HUES64 (cell line): ENCODE measurements at regions not wholly inside any gene's neighbourhood (a gene's known extent, or its start where the extent isn't known, plus 50 kb on each side); places are given as distances from the start of the nearest gene placed in this dataset.

Experiments
- H3K27ac ChIP-seq: 2 replicates; pipeline ENCODE4 v1.7.0; 2013; ENCODE audit warnings: low read depth, low read length, inconsistent platforms
- H3K27me3 ChIP-seq: 2 replicates; pipeline ENCODE4 v1.6.1; 2013; ENCODE audit warnings: mild to moderate bottlenecking, low read length; ENCODE audit not compliant: insufficient read depth
- H3K36me3 ChIP-seq: 2 replicates; pipeline ENCODE4 v1.6.1; 2013; ENCODE audit warnings: mild to moderate bottlenecking, low read length; ENCODE audit not compliant: insufficient read depth
- H3K4me1 ChIP-seq: 2 replicates; pipeline ENCODE4 v1.6.1; 2013; ENCODE audit warnings: mild to moderate bottlenecking, low read length, moderate library complexity; ENCODE audit not compliant: insufficient read depth
- H3K4me3 ChIP-seq: 2 replicates; pipeline ENCODE4 v1.5.1; 2013; ENCODE audit warnings: mild to moderate bottlenecking, low read length, moderate library complexity
- H3K9ac ChIP-seq: 2 replicates; pipeline ENCODE4 v1.6.1; 2013; ENCODE audit warnings: mild to moderate bottlenecking, low read depth, low read length
- H3K9me3 ChIP-seq: 2 replicates; pipeline ENCODE4 v1.6.1; 2013; ENCODE audit warnings: low read depth, low read length; ENCODE audit not compliant: insufficient read depth
- WGBS: fragments of 150-250, 120-280 bp; methylation state at CpG from one replicate; pipeline ENCODE4 v1.1.7; 2013; ENCODE audit warnings: missing lambda C conversion rate; 5-methylcytosine and 5-hydroxymethylcytosine counted together

DNA sequence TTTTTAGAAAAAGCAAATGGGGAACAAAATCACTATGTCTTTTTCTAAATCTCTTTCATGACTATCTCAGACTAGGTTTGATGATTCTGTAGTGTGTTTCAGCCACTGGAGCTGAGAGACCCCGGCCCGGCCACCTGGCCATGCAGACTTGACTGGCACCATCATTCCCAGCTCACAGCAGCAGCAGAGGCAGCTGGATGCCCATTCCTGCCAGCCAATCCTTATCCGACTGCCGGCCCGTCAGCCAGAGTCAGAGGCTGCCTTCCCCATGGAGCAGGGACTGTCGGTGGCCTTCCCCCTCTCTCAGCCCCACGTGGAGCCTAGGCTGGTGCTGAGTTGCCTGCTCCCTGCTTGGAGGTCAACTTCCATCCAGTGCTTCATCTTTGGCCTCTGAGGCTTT is 56.0 kb upstream of the WSB1 start:
- Histone ChIP-seq H3K9me3 (no peaks in the 10 kb centered on the region), H3K27me3 (no peaks in the 10 kb centered on the region), H3K4me1 (0 out of 2 replicates have a peak, but pooled peaks cover 2% of the 10 kb centered on the region), H3K27ac (no peak overlapping the region), H3K9ac (no peak overlapping the region), H3K4me3 (no peak overlapping the region), H3K36me3 (no peaks in the 10 kb centered on the region)
- 85% methylated on average over 7 of the region's 7 CpGs for WGBS

DNA sequence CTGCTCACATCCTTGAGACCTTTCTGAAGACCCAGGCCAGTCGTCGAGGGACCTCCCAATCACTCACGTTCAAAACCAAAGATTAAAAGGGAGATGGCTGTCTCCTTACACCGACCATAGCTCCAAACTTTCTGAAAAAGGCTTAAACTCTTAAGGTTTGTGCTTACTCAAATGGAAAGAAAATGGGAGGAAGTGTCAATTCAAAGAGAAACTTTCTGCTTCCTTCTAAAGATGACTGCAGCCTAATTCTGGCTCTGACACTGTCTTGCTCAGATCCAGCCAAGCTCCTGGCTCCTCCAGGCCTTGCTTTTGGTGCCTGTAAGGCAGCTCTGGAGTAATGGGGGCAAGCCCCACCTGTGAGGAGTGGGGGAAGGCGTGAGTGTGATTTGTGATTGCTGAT is 54.9 kb upstream of the WSB1 start:
- no peak overlapping the region for H3K9ac ChIP-seq
- WGBS, result 96% methylated on average over 4 of the region's 5 CpGs
- H3K4me3 ChIP-seq, result no peak overlapping the region
- no peaks in the 10 kb centered on the region for H3K9me3 ChIP-seq
- H3K36me3 ChIP-seq, result no peaks in the 10 kb centered on the region
- H3K4me1 ChIP-seq, result 0 out of 2 replicates have a peak, but pooled peaks cover 3% of the 10 kb centered on the region
- no peak overlapping the region for H3K27ac ChIP-seq
- H3K27me3 ChIP-seq, result no peaks in the 10 kb centered on the region

DNA sequence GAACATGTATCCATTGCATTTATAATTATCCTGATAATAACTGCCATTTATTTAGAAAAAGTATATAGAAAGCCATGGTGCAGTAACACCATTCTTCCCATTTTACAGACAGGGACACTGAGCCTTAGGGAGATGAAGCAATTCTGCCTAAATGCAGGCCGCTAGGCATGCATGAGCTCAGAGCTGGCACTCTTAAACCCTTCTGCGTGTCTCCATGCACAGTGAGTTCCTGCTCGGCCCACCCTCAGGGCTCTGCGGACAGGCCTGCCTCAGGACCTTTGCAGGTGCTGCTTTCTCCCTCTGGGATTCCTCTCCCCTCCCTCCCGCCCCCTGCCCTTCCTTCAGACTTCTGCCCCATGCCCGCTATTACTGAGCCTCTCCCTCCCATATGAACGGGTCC is 54.3 kb upstream of the WSB1 start:
- WGBS, result 92% methylated on average over 6 of the region's 7 CpGs
- no peak overlapping the region for H3K9ac ChIP-seq
- peaks cover 6% of the 10 kb centered on the region; the same call in 1 of the 2 replicates for H3K4me1 ChIP-seq
- H3K9me3 ChIP-seq, result no peaks in the 10 kb centered on the region
- no peaks in the 10 kb centered on the region for H3K36me3 ChIP-seq
- H3K27ac ChIP-seq, result no peak overlapping the region
- no peak overlapping the region for H3K4me3 ChIP-seq
- no peaks in the 10 kb centered on the region for H3K27me3 ChIP-seq

DNA sequence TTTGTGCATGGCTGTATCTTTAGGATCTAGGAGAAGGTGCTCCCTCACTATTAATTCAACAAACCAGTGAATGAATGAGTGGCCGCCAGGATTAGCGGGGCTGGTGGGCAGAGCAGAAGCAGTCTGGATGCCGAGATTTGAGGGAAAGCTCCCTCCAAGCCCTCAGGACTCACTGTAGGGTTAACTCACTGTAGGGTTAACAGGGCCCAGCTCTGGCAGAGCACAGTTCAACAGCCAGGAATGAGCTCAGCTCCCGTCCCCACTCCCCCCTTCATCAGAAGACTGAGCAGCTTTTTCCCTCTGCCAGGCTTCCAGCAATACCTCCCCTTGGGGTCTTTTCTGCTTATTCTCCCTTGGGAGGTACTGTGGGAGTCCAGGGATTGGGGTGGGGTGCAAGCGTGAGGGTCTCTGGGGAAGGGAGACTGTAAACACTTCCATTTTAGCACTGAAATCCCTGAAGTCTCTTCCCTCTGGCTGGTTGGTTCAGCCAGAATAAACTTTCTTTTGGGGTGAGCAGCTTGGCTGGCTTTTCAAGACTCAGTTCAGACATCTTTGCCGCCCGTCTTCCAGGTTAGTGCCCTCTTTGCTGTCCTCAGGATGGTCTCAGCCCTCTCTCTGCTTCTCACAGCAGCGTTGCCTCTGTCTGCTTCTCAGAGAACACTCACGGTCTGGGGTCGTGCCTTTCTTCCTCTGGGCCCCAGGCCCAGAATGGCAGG is 53.7 kb upstream of the WSB1 start:
- WGBS, result 89% methylated on average over 9 of the region's 10 CpGs
- Histone ChIP-seq H3K36me3 (no peaks in the 10 kb centered on the region), H3K4me3 (no peak overlapping the region), H3K9ac (no peak overlapping the region), H3K27me3 (no peaks in the 10 kb centered on the region), H3K27ac (no peak overlapping the region), H3K9me3 (no peaks in the 10 kb centered on the region), H3K4me1 (peaks cover 12% of the 10 kb centered on the region; the same call in 1 of the 2 replicates)

DNA sequence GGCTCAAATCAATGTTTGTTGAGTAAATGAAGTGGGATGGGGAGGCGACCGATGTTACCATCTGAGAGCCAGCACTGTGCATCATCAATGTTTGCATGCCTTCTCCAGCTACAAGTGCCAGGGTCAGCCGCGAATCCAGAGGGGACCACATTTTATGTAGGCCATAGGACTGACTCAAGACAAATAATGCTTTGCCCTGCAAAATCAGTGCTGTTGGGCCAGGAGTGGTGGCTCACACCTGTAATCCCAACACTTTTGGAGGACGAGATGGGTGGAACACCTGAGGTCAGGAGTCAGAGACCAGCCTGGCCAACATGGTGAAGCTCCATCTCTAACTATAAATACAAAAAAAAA is 53.1 kb upstream of the WSB1 start:
- H3K36me3 ChIP-seq, result no peaks in the 10 kb centered on the region
- H3K27ac ChIP-seq, result no peak overlapping the region
- no peaks in the 10 kb centered on the region for H3K27me3 ChIP-seq
- no peaks in the 10 kb centered on the region for H3K9me3 ChIP-seq
- 93% methylated on average over 5 of the region's 5 CpGs for WGBS
- H3K4me1 ChIP-seq, result peaks cover 12% of the 10 kb centered on the region; the same call in 1 of the 2 replicates
- no peak overlapping the region for H3K9ac ChIP-seq
- no peak overlapping the region for H3K4me3 ChIP-seq

DNA sequence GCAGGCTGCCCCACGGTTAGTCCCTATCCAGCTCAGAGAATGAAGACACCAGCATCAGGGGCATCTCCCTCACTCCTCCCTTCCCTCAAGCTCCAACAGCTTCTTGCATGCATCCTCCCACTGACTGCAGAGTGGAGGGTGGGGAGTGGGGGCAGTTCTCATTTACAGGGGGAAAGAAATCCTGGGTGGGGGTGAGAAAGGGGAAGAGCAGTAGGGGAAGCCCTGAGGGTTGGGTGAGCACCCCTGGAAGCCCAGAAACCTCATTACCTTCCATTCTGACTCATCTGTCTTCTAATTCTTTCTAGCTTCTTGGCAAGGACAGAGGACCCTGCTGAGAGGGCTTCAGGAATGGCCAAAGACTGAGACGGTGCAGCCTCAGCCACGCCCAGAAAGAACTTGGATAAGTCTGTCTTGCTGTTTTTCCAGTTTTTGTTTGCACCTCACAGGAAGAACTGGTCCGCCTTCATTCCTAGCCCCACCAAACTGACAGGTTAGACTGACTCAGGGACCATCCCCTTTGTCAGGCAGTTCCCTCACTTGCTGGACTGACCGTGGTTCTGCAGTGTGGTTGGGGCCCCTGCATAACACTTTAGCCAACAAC is 52.5 kb upstream of the WSB1 start:
- no peaks in the 10 kb centered on the region for H3K36me3 ChIP-seq
- no peak overlapping the region for H3K9ac ChIP-seq
- 72% methylated on average over 5 of the region's 5 CpGs for WGBS
- no peak overlapping the region for H3K4me3 ChIP-seq
- H3K27ac ChIP-seq, result no peak overlapping the region
- no peaks in the 10 kb centered on the region for H3K9me3 ChIP-seq
- H3K27me3 ChIP-seq, result no peaks in the 10 kb centered on the region
- H3K4me1 ChIP-seq, result peaks cover 12% of the 10 kb centered on the region; the same call in 1 of the 2 replicates

DNA sequence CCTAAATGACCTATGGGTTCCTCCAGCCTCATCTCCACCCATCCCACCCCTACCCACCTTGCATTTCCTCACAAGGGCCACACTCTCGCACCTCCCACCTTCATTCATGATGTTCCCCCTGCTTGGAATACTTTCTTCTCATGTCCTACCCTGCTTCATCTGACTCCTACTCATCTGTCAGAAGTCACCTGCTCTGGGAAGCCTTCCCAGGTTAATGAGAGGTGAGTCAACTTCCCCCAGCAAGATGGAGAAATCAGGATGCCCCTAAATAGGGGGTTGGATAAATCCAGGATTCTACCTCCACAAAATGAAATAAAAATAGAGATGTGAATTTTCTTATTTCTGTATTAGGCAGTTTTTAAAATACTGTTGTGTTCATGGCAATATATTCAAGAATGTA is 51.0 kb upstream of the WSB1 start:
- no peak overlapping the region for H3K4me3 ChIP-seq
- no peaks in the 10 kb centered on the region for H3K36me3 ChIP-seq
- H3K9ac ChIP-seq, result no peak overlapping the region
- no peak overlapping the region for H3K27ac ChIP-seq
- WGBS, result 100% methylated on average over 1 of the region's 1 CpG
- H3K4me1 ChIP-seq, result peaks cover 12% of the 10 kb centered on the region; the same call in 1 of the 2 replicates
- H3K9me3 ChIP-seq, result no peaks in the 10 kb centered on the region
- H3K27me3 ChIP-seq, result no peaks in the 10 kb centered on the region

DNA sequence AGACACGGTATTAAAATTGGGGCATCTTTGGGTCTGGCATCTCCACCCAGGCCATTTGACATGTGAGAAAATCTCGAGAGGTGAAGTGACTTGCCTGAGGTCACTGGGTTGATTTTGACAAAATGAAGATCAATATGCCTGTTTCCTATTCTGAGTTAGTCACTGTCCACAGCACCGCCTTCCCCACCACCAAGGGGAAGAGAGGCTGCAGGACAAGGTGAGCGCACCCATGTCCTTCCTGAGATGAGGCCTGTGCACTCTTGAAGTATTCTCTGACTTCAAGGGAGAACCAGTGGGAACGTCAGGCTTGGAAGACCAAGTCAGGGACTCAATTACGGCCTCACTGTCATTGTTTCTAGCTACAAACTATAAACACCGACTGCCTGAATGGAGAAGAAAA is 49.9 kb upstream of the WSB1 start:
- no peak overlapping the region for H3K27ac ChIP-seq
- no peak overlapping the region for H3K9ac ChIP-seq
- no peaks in the 10 kb centered on the region for H3K36me3 ChIP-seq
- H3K4me1 ChIP-seq, result peaks cover 12% of the 10 kb centered on the region; the same call in 1 of the 2 replicates
- no peaks in the 10 kb centered on the region for H3K27me3 ChIP-seq
- no peaks in the 10 kb centered on the region for H3K9me3 ChIP-seq
- H3K4me3 ChIP-seq, result no peak overlapping the region
- WGBS, result 89% methylated on average over 7 of the region's 7 CpGs
